ENCODE measurements at regions not wholly inside any gene's neighbourhood (a gene's known extent, or its start where the extent isn't known, plus 50 kb on each side); places are given as distances from the start of the nearest gene placed in this dataset.
"Not testable (repeated sequence)": the region's sequence is repeated elsewhere in the genome, so short reads cannot be mapped to it uniquely, and the experiment has no call there.

DNA sequence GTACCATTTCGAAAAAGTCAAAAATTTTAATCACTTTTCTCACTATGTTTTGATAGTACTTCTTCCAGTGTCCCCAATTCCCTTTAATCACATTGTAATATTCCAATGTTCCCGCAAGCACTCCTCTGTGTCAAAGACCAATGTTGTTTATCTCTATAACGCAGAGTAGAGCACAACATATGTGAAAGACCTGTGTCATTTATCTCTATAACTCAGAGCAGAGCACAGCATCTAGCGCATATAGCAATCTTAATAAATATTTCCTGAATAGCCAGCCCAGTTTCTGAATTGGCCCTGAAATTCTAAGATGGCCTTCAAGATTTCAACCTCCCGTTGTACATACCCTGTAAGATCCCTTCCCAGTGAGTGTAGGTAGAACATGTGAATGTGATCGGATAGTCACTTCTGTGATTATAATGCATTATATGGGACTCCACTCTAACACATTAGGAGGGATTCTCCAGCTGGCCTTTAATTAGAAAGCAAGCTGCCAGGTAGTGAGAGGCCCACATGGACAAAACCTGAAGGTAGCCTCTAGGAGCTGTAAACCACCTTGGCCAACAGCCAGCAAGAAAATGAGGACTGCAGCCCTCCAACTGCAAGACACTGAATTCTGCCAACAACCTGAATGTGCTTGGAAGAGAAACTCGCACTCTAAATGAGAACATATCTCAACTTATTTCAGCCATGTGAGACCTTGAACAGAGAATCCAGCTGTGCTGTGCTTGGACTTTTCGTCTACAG lies 238.8 kb upstream of the SYT10 start:
- no peak for DNase-seq (ENCODE audit: low spot score)

DNA sequence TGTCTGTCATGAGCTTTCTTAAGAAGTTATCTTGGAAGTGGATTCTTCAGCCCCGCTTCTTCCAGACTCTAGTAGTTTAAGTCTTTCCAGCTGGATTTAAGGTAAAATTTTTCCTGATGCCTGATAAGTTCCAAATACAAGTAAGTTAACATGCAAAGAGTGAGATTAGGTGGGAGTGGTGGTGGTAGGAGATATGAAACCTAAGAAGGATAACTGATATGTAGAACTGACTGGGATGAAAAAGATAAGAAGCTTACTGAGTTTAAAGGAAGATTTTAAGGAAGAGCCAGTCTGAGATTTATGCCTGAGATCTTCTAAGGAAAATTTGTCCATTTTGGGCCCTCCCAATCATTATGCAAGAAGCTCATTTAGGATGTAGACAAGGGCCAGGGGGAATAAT lies 250.9 kb upstream of the SYT10 start:
- DNase-seq (ENCODE audit: low spot score), result no peak

DNA sequence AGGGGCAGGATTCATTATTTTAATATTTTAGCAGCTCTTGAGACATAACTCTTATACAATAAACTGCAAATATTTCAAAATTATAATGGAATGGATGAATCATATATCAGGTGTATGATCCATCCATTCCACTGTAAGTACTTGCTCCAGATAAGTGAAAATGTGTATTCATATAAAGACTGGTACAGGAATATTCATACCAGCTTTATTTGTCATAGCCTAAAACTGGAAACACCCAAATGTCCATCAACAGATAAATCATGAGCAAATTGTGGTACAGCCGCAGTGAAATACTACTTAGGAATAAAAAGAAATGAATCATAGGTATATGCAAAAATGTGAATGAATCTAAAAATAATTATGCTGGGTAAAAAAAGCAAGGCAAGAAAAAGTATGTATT lies 263.6 kb upstream of the SYT10 start:
- DNase-seq (ENCODE audit: low spot score), result no peak

DNA sequence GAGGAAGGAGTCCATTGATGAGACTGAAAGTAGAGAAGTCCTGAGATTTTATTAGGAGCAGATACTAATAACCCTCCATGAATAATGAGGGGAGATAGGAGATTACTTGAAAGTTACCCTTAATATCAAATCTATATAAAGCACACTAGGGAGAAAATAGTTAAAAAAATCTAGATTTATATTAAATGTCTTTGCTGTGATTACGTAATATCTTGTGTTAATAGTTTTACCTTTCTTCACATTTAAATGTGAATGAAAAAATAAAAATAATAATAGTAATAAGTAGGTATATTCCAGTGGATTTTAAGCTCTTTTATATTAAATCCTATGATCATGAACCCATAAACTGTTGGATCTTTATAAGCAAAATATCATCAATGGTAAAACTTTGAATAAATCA lies 267.3 kb upstream of the SYT10 start:
- DNase-seq (ENCODE audit: low spot score), result no peak

DNA sequence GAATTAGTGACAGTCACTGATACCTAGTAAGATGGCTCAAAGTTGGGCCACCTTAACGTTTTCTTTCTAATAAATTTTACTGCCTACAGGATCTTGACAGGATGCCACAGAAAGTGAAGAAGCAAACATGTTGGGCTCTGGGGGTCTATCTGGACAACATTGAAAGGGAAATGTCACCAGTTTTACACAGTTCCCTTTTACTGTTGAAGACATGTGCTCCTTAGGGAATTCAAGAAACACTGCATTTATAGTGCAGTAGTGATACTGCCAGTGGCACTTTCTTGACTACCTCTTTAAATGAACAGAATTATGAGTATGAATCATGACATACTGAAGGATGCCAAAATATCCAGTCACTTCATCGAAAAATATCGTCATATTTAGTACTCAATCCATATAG lies 269.3 kb upstream of the SYT10 start:
- no peak for DNase-seq (ENCODE audit: low spot score)

DNA sequence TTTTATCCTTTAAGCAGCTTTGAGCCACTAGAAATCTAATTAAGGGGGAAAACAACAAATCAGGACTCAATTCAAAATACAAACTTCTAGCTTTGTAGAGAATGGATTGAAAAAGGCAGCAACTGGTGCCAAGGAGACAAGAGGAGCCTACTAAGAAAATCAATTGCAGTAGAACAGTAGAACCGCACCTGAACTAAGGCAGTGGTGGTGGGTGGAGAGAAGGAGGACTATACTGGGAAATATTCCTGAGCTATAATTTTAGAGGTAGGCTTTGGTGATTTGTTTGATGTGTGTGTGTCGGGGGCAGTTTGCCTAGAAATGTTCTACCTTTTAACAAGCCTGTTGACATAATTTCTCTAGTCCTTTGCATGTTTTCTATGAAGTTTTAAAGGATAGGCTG lies 270.9 kb upstream of the SYT10 start:
- no peak for DNase-seq (ENCODE audit: low spot score)

DNA sequence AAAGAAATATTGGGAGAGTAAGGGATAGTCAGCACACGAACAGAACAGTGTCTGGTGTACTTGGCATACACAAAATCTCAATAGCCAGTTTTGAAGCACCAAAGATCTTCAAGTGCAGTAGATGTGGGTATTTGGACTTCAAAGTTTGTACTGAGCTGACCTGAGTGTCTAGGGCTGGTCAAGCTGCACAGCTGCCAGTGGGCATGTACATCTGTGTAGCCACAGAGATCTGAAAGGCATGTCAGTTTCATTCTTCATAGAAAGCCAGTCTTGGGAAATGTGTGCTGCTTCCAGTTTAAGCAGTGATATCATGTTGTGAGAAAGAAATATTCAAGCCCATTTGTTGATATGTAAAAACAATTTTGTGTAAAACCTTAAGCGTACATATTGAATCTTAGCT lies 279.0 kb upstream of the SYT10 start:
- no peak for DNase-seq (ENCODE audit: low spot score)

DNA sequence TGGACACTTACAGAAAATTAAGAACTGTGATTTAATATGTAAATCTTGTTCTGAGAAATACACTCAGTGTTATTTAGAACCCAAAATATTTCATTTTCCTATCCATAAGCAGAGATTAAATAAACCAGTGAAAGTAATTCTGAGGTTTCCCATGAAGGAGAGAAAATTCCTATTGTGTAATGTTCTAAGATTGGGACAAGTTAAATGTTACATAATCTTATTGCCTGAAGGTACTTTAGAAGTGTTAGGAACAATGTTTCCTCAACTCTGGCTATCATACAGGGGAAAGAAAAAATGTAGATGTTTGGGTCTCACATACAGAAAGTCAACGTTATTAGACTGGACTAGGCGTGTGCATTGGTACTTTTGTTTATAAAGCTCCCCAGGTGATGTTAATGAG lies 281.9 kb upstream of the SYT10 start:
- no peak for DNase-seq (ENCODE audit: low spot score)

DNA sequence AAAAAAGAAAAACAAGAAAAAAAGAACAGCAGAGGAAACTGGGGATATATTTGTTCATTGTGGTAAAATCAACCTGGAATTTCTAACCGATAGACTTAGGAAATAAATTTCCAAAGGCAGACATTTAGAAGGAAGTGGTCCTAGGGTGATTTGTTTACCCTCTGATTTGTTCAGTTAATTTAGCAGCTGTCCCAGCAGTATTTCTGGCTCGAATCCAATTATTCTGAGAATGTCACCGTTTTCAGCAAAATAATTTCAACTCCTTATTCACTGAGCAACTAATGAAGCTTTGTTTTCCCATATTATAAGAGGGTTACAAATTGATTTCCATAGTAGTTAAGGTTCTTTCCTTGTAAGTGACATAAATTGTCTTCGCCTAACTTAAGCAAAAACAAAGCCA lies 285.2 kb upstream of the SYT10 start:
- DNase-seq (ENCODE audit: low spot score), result no peak

DNA sequence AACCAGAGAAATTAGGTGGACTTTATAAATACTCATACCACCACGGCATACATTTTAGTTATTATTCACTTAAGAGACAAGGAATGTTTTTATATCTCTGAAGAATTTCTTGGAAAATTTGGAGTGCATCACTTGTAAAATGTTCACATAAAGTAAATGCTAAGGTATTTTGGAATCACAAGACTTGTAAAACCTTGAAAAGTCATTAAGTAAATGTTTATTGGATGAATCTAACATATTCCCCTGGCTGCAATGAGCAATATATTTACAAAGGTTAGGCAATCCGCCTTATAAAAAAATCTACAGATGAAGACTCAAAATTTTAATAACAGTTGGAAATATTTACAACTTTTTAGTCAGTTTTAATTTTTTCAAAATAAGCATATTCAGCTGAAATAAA lies 287.4 kb upstream of the ALG10 start:
- DNase-seq (ENCODE audit: low spot score), result no peak

DNA sequence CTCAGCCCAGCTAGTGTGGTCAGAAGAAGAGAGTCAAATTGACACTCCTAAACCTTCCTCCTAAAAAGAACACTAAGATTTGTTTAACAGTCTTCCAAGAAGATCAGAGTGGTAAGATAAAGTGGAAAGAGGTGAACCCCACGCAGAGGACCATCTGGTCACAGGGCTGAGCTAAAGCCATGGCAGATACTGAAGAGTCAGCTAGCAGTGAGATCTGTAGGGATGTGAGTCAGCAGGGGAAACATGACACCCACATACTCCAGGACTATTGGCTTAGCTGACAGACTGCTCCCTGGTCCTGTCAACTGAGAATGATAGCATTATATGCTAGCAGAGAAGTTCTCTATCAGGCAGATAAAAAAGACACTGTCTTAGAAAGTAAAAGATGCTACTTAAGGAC lies 269.4 kb upstream of the ALG10 start:
- no peak for DNase-seq (ENCODE audit: low spot score)

DNA sequence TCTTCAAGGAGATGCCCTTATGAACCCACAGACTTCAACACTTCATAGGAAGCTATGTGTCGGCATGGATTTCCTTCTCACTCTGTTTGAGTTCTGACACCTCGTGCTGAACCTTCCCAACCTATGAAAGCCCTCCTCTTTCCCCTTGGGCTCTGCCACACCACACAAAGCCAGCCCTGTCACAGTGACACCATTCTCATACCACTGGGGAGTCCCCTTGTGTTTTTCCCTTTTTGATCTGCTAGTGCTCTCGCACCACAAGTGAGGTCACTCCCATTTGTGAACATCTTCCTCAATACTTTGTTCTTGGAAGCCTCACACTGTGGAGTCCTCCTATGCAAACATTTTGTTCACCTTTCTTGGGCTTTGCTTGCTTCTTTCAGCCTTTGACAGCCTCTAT lies 264.6 kb upstream of the ALG10 start:
- DNase-seq (ENCODE audit: low spot score), result no peak

DNA sequence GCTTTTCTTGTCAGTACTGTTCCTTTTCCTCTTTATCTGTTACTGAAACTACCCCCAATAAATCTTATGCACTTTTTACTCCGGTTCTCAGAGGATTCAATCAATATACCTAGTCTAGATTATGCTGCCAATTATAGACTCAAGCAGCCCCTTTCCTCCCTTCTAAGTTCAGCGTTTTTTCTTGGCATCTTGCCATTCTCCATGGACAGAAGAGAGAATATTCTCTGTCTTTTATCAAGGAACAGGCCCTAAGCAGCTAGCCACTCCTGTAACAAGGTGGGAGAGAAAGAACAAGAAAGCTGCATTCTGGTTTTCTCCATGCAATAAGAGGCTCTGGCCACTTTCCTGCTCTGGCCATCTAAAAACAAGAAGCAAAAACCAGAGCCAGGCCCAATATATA lies 263.0 kb upstream of the ALG10 start:
- DNase-seq (ENCODE audit: low spot score), result no peak

DNA sequence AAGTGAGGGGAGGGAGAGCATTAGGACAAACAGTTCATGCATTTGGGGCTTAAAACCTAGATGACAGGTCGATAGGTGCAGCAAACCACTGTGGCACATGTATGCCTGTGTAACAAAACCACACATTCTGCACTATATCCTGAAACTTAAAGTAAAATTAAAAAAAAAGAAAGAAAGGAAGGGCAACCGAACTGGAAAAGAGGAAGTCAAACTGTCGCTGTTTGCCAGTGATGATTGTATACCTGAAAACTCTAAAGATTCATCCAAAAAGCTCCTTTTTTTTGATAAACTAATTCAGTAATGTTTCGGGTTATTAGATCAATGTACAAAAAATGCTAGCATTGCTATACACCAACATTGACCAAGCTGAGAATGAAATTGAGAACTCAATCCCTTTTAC lies 259.0 kb upstream of the ALG10 start:
- DNase-seq (ENCODE audit: low spot score), result no peak

DNA sequence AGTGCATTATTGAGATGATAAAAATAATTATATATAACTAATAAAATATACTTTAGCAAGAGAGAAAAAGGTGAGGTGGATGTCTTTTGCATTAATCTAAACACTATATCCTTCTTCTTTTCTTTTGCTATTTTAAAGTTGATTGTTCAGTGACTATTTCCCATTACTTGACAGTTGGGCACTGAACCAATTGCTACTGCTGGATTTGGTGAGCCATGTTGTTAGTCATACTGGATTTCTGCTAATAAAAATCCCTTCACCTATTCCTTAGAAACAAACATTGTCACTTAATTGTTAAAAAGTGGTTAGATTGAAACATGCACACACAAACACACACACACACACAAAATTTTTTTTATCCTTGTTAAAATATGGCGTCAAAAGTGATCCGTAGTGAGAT lies 251.6 kb upstream of the ALG10 start:
- no peak for DNase-seq (ENCODE audit: low spot score)

DNA sequence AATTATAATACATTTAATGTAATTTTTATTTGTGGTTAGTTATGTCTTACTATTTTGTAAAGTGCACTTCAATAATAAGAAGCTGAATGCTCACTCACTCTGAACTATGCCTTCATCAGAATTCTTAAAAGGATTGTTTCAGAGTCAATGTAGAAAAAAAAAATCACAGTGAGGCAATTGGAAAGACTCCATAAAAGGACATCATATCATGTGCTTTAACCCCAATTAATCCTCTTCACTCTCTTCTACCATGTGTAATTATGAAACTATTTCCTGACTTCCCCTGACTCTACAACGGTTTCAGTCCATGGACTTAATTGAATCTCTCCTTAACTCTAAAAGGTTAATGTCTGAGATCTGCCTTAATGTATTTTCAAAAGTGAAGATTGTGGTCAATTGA lies 250.4 kb upstream of the ALG10 start:
- no peak for DNase-seq (ENCODE audit: low spot score)

DNA sequence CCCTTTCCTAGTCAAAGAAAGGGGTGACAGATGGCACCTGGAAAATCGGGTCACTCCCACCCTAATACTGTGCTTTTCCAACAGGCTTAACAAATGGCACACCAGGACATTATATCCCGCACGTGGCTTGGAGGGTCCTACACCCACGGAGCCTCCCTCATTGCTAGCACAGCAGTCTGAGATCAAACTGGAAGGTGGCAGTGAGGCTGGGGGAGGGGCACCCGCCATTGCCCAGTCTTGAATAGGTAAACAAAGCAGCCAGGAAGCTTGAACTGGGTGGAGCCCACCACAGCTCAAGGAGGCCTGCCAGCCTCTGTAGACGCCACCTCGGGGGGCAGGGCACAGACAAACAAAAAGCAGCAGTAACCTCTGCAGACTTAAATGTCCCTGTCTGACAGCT lies 249.2 kb upstream of the ALG10 start:
- DNase-seq (ENCODE audit: low spot score), result not testable (repeated sequence)

DNA sequence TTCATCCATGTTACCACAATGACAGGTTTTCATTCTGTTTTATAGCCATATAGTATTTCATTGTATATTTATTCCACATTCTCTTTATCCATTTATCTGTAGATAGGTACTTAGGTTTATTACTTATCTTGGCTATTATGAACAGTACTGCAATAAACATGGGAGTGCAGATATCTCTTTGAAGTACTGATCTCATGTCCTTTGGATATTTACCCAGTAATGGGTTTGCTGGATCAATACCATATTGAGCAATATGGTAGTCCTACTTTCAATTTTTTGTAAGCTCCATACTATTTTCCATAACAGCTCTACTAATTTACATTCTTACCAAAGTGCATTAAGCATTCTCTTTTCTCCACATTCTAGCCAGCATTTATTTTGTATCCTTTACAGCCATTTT lies 235.8 kb upstream of the ALG10 start:
- DNase-seq (ENCODE audit: low spot score), result no peak

DNA sequence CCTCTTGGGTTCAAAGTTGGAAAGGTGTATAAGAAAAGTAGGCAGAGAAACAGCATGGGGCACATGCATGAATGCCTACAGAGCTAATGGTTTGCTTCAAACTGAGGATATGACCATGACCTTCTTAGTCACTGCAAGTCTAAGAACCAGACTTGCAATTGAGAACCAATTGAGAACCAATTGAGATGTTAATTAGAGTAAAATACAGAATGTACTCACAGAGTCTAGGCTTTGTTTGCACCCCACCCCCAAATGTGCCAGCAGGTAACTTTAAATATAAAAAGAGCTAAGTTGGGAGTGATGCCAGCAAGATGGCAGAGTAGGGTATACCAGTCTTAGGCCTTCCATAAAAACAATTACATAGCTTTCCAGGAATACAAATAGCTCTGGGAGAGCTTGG lies 227.3 kb upstream of the ALG10 start:
- DNase-seq (ENCODE audit: low spot score), result no peak

DNA sequence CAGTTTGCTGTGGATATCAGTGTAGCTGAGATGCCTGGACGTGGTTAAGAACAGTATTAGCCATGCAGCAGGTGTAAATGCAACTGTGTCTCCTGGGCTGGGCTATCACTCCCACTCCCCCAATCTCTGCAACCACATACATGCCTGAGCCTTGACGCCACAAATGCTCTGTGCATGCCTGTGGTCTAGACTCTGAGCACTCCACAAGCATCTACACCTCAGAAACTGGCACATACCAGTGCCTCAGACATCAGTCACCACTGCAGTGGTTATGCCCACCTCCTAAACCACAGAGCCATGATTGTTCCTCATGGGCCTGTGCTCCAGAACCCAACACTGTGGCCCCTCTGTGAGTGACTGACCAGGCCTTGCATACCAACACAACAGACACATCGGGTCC lies 226.8 kb upstream of the ALG10 start:
- DNase-seq (ENCODE audit: low spot score), result no peak

DNA sequence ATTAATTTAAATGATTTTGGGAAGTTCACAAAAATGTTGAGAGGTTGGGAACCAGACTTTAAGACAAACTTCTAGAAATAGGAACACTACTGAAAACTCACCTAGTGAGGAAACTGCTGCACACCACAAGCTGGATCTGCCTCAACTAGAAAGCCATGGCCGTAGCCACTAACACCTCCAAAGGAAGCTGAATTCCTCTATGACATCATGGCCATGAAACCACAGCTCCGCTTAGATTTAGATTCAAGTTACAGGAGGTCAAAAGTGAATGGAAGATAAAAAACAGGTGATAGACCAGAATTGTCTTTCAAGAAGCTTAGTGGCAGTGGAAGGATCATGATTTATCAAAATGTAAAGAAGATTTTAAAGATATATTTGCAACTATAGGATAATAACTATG lies 208.8 kb upstream of the ALG10 start:
- DNase-seq (ENCODE audit: low spot score), result no peak

DNA sequence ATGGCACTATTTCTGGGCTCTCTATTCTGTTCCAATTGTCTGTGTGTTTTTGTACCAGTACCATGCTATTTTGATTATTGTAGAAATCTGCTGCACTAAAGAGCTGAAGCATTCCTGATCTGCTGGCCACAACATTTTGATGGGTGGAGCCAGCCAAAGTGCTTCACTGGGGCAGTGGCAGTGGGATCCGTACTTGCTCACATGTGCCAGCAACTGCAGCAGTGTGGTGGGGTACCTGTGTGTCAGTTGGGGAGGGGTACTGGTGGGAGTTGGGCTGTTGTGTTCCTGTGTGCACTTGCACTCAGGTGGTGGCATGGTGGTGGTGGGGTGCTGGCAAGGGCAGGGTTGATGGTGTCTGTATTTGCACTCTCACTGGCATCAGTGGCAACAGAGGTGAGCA lies 204.6 kb upstream of the ALG10 start:
- no peak for DNase-seq (ENCODE audit: low spot score)

DNA sequence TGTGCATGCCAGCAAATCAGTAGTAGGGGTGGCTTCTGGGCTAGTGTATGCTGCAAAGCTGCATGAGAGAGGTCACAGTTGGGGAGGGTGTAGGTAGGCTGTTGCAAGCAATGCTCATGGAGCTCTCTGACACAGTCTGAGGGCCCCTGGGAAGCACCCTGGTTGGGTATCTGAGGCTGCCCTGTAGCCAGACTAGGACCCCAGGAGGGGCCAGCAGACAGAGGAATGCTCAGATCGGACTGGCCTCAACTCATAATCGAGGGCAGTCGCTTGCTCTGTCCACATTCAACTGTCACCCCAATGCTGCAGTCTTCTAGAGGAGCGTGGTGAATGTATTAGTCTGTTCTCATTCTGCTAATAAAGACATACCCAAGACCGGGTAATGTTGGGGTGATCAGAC lies 204.0 kb upstream of the ALG10 start:
- DNase-seq (ENCODE audit: low spot score), result no peak

DNA sequence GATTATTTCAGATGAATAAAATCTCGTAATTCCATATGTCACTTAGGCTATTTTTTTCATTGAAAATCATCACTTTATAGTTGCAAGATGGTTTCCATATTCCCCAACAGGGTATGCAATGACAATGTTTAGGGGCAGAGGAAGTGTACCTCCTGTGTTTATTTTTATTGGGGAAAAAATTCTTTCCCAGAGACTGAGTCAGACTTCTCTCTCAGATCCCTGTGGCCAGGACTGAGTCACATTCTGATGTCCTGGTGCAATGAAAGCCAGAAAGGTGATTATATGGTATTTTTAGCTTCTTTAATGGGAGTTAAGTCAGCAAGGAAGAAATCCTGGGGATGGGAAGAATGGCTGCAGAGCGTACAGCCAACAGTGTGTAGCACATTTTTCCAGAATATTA lies 196.9 kb upstream of the ALG10 start:
- DNase-seq (ENCODE audit: low spot score), result no peak
